IPS-20b (cell line): ENCODE measurements at regions not wholly inside any gene's neighbourhood (a gene's known extent, or its start where the extent isn't known, plus 50 kb on each side); places are given as distances from the start of the nearest gene placed in this dataset.

Experiments used
- H3K27ac ChIP-seq: one replicate; pipeline ENCODE4 v1.5.1; 2013; ENCODE audit warnings: low read length
- H3K27me3 ChIP-seq: 2 replicates; pipeline ENCODE4 v1.6.1; 2013; ENCODE audit warnings: mild to moderate bottlenecking, low read length, inconsistent platforms; ENCODE audit not compliant: insufficient read depth
- H3K36me3 ChIP-seq: 2 replicates; pipeline ENCODE4 v1.6.1; 2013; ENCODE audit warnings: low read depth, mild to moderate bottlenecking, inconsistent platforms, low read length, moderate library complexity; ENCODE audit not compliant: insufficient read depth
- H3K4me1 ChIP-seq: 2 replicates; pipeline ENCODE4 v1.6.1; 2013; ENCODE audit warnings: mild to moderate bottlenecking, control low read depth, inconsistent platforms, low read length, moderate library complexity; ENCODE audit not compliant: insufficient read depth
- H3K4me3 ChIP-seq: 2 replicates; pipeline ENCODE4 v1.5.1; 2013; ENCODE audit warnings: mild to moderate bottlenecking, low read length, inconsistent platforms
- H3K9ac ChIP-seq: 2 replicates; pipeline ENCODE4 v1.6.1; 2013; ENCODE audit warnings: low read depth, mild to moderate bottlenecking, inconsistent platforms, low read length, moderate library complexity
- H3K9me3 ChIP-seq: 2 replicates; pipeline ENCODE4 v1.6.1; 2013; ENCODE audit warnings: mild to moderate bottlenecking, low read depth, low read length, inconsistent platforms; ENCODE audit not compliant: insufficient read depth

GRCh38 chr18:37741032-37741623, 175.5 kb upstream of the CELF4 start:
- Histone ChIP-seq H3K9ac (no peak overlapping the region), H3K36me3 (no peaks in the 10 kb centered on the region), H3K4me1 (peaks cover 9% of the 10 kb centered on the region), H3K27me3 (no peaks in the 10 kb centered on the region), H3K9me3 (no peaks in the 10 kb centered on the region), H3K27ac (no peak overlapping the region), H3K4me3 (no peak overlapping the region)

- no peaks in the 10 kb centered on the region for H3K9me3 ChIP-seq
- H3K4me1 ChIP-seq, result no peaks in the 10 kb centered on the region
- H3K27me3 ChIP-seq, result no peaks in the 10 kb centered on the region
- H3K9ac ChIP-seq, result no peak overlapping the region
- no peak overlapping the region for H3K4me3 ChIP-seq
- H3K27ac ChIP-seq, result no peak overlapping the region
- no peaks in the 10 kb centered on the region for H3K36me3 ChIP-seq
These were observed 168.8 kb upstream of the CELF4 start for GRCh38 chr18:37734406-37734805.

- no peak overlapping the region for H3K27ac ChIP-seq
- no peaks in the 10 kb centered on the region for H3K27me3 ChIP-seq
- no peak overlapping the region for H3K4me3 ChIP-seq
- no peaks in the 10 kb centered on the region for H3K9me3 ChIP-seq
- no peak overlapping the region for H3K9ac ChIP-seq
- H3K36me3 ChIP-seq, result no peaks in the 10 kb centered on the region
- no peaks in the 10 kb centered on the region for H3K4me1 ChIP-seq
These were observed 164.1 kb upstream of the CELF4 start for GRCh38 chr18:37729716-37730115.

DNA sequence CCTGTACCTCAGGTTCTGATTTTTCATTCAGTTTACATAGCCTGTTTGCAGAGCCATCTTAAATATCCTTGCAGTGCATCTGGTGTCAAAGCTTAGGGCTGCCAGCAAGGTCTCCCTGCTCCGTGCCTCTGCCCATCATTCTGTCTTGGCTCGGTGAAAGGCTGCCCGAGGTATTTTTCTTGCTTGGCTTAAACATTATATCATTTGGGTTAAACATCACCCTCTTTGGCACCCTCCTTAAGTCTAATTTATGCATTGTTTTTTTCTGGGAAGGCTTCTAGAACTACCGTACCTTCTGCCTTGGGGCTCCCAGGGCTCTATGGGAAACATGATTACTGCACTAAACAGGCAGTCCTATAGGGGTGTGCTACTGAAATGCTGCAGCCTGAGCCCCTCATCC, 158.6 kb upstream of the CELF4 start:
- H3K9ac ChIP-seq, result no peak overlapping the region
- no peak overlapping the region for H3K27ac ChIP-seq
- H3K36me3 ChIP-seq, result no peaks in the 10 kb centered on the region
- no peaks in the 10 kb centered on the region for H3K27me3 ChIP-seq
- H3K9me3 ChIP-seq, result no peaks in the 10 kb centered on the region
- no peak overlapping the region for H3K4me3 ChIP-seq
- no peaks in the 10 kb centered on the region for H3K4me1 ChIP-seq

DNA sequence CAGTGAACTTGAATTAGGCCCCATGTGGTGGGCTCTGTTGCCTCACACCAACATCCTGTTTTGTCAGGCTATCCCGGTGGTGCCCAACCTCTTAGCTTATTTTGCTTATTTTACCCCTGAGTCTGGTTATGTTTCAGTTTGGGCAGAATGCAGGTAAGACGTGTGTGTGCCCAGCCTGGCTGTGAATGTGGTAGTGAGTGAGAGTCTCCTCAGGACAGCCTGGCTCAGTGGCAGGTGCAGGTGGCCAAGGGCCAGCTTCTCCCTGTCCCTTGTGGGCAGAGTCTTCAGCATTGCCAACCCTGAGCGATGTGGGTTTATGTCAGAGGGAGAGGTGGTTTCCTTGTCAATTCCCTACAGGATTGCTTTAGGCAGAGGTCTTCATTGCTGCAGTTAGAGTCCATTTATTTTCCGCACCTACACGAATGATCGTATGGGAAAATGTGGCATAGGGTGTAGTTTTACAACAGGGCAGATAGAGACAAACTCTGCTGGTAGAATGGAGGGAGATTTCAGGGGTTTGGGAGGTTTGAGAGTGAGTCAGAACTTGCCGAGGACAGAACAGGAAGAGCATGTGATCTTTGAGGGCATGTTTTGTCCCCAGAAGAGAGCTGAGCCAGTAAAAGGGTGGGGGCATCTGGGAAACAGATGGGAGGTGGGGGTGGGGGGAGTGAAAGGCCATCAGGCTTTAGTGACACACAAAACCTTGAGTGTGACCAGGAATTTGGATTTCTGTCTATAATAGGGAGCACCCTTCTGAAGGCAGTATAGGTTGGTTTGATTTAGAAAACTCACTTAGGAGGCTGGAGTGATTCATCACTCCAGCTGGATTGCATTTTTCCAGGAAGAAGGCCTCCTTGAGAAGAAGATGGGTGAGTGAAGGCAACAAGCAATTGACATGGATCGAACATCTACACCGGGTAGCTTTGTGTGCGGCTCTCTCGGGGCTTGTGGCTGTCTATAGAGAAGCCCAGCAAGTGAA, 156.2 kb upstream of the CELF4 start:
- Histone ChIP-seq H3K36me3 (no peaks in the 10 kb centered on the region), H3K9me3 (no peaks in the 10 kb centered on the region), H3K4me1 (no peaks in the 10 kb centered on the region), H3K9ac (no peak overlapping the region), H3K27me3 (no peaks in the 10 kb centered on the region), H3K27ac (no peak overlapping the region), H3K4me3 (no peak overlapping the region)

DNA sequence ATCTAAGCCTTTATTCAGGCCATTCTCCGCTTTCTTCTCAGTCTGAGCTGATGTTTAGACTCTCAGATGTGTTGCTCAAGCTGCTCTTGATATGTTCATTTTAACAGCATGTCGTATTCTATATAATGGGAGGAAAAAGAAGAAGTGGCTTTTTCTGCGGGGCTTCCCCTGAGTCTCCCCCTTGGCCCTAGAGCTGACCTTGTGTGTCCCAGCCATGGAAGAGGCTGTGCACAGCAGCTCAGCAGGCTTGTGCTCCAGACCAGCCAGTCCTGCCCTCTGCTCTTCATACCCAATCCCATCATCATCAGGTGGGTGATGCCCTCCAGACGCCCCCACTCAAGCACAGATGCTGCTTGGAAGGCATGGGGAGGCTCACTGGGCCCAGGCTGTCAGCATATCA, 155.1 kb upstream of the CELF4 start:
- Histone ChIP-seq H3K27ac (no peak overlapping the region), H3K9ac (no peak overlapping the region), H3K36me3 (no peaks in the 10 kb centered on the region), H3K4me3 (no peak overlapping the region), H3K27me3 (no peaks in the 10 kb centered on the region), H3K9me3 (no peaks in the 10 kb centered on the region), H3K4me1 (no peaks in the 10 kb centered on the region)

DNA sequence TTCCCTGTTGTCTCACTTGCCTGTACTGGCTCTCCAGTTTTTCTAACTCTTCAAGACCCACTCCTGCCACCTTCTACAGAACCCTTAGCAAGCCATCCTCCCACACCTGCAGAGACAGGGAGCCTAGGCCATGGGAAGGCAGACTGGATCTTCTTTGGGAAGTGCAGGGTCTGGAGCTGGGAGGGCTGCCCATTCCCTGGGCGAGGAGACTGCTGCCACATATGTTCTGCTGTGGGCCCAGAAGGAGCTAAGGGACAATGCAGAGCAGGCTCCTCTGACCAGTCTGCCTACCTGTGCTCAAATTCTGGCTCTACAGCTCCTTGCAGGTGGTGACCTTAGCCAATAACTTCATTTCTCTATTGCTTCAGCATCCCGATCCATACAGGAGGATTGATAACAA, 152.1 kb upstream of the CELF4 start:
- Histone ChIP-seq H3K27me3 (no peaks in the 10 kb centered on the region), H3K27ac (no peak overlapping the region), H3K36me3 (no peaks in the 10 kb centered on the region), H3K9me3 (no peaks in the 10 kb centered on the region), H3K9ac (no peak overlapping the region), H3K4me3 (no peak overlapping the region), H3K4me1 (no peaks in the 10 kb centered on the region)

GRCh38 chr18:37717098-37717497, 151.5 kb upstream of the CELF4 start:
- Histone ChIP-seq H3K36me3 (no peaks in the 10 kb centered on the region), H3K27me3 (no peaks in the 10 kb centered on the region), H3K4me3 (no peak overlapping the region), H3K9ac (no peak overlapping the region), H3K27ac (no peak overlapping the region), H3K9me3 (no peaks in the 10 kb centered on the region), H3K4me1 (no peaks in the 10 kb centered on the region)

GRCh38 chr18:37716106-37716735, 150.6 kb upstream of the CELF4 start:
- H3K4me1 ChIP-seq, result no peaks in the 10 kb centered on the region
- H3K27ac ChIP-seq, result no peak overlapping the region
- no peak overlapping the region for H3K4me3 ChIP-seq
- no peaks in the 10 kb centered on the region for H3K9me3 ChIP-seq
- no peak overlapping the region for H3K9ac ChIP-seq
- H3K27me3 ChIP-seq, result no peaks in the 10 kb centered on the region
- no peaks in the 10 kb centered on the region for H3K36me3 ChIP-seq

DNA sequence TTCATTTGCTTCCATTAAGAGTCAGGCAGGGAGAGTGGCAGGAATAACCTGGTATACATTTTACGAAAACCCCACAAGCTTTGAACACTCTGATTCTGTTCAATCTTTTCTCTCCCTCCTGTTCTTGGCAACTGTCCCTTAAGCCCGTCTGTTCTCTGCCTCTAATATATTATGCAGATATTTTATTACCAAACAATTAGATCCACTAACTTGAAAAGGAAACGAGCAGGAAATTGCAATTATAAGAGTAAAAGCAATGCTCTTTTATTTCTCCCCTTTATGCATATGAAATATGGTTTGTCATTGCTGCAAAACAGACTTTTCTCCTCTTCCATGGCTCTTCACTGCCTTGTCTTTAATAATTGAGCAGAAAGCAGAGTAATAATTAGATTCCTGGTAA, 149.1 kb upstream of the CELF4 start:
- Histone ChIP-seq H3K9me3 (no peaks in the 10 kb centered on the region), H3K4me1 (no peaks in the 10 kb centered on the region), H3K4me3 (no peak overlapping the region), H3K9ac (no peak overlapping the region), H3K36me3 (no peaks in the 10 kb centered on the region), H3K27me3 (no peaks in the 10 kb centered on the region), H3K27ac (no peak overlapping the region)

DNA sequence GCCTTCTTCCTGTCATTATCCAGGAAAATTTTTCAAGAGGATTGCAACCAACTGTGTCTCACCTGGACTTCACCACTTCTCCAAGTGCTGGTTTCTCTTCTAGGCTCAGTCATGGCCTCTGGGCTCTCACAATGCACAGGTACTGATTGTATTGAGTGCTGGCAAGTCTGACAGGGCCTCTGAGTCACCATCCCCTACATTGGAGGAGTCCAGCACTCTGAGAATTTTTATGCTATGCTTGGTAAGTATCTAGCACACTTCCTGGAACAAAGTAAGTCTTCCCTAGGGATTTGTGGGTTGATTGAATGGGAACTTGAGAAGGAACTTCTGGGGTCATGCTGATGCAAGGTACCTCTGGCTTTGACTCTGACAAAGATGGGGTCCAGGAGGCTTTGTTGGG, 147.2 kb upstream of the CELF4 start:
- Histone ChIP-seq H3K9me3 (no peaks in the 10 kb centered on the region), H3K27me3 (no peaks in the 10 kb centered on the region), H3K27ac (no peak overlapping the region), H3K4me1 (no peaks in the 10 kb centered on the region), H3K36me3 (no peaks in the 10 kb centered on the region), H3K9ac (no peak overlapping the region), H3K4me3 (no peak overlapping the region)
